Memory B cell (primary cell): ENCODE measurements at regions not wholly inside any gene's neighbourhood (a gene's known extent, or its start where the extent isn't known, plus 50 kb on each side); places are given as distances from the start of the nearest gene placed in this dataset.

Source experiments
- ATAC-seq: fragments of 150-1000 bp; cut with Tn5 transposase; 2 replicates; pipeline ENCODE4 v1.10.0; 2021; ENCODE audit warnings: low read depth, mild to moderate bottlenecking, moderate library complexity
- DNase-seq, 2 donors: peaks; one replicate each; pipeline ENCODE4 v3.0.0; 2022; ENCODE audit warnings: low spot score in 2 of 2
- H3K27ac Mint-ChIP-seq: one replicate; pipeline ENCODE4 v1.8.0; 2022; ENCODE audit warnings: mild to moderate bottlenecking, moderate library complexity, mixed read lengths
- H3K27me3 Mint-ChIP-seq: one replicate; pipeline ENCODE4 v1.8.0; 2022; ENCODE audit warnings: mixed read lengths
- H3K36me3 Mint-ChIP-seq: one replicate; pipeline ENCODE4 v1.8.0; 2022; ENCODE audit warnings: mild to moderate bottlenecking, mixed read lengths
- H3K4me1 Mint-ChIP-seq: one replicate; pipeline ENCODE4 v1.8.0; 2022; ENCODE audit warnings: mixed read lengths
- H3K4me3 Mint-ChIP-seq: one replicate; pipeline ENCODE4 v1.8.0; 2022; ENCODE audit warnings: mild to moderate bottlenecking, moderate library complexity, mixed read lengths
- H3K9me3 Mint-ChIP-seq: one replicate; pipeline ENCODE4 v1.8.0; 2022; ENCODE audit warnings: mixed read lengths

DNA sequence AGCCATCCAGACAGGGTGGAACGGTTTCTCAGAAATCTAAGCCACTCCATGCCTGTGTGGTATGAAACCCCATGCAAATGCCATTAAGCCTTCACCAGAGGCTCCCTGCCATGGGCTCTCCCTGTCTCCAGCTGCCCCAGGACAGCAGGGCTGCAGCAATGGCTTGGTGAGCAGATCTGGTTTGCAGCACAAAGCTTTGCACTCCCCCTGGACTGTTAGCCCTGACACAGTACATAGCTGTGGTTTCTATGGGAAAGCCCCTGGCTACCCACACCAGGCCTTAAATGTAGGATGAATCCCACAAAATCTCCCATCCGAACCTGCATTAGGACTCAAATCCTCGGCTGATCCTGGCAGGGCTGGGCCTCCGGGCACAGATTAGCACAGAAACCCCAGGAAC is 291.6 kb downstream of the TNS1 start:
- H3K4me1 Mint-ChIP-seq, result peaks cover 2% of the 10 kb centered on the region
- DNase-seq (no peak), ATAC-seq (no peak)
- H3K27me3 Mint-ChIP-seq, result peaks cover 7% of the 10 kb centered on the region
- H3K27ac Mint-ChIP-seq, result no peak overlapping the region
- no peaks in the 10 kb centered on the region for H3K9me3 Mint-ChIP-seq
- no peaks in the 10 kb centered on the region for H3K36me3 Mint-ChIP-seq
- H3K4me3 Mint-ChIP-seq, result no peak overlapping the region

DNA sequence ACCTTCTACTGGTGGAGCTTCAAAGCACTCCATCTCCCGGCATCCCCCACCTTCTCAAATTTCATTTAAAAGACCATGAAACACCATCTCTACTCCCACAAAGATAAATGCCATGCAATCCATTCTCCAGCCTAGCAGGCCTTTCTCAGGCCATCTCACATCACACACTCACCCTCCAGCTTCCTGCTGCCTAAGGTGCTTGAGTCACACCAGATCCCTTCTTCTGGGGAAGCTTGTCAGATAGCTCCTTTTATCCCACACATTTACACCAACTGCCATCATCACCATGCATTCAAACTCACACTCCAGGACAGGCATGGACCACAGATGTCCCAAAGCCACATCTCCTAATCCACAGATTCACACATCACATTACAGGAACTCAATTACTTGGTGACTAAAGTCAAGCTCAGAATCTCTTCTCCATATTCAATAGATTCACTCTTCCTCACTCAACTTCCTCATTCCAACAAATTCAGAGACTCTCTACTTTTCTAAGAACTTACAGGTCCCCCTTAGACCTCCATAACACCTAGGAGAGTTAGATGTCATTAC is 292.5 kb downstream of the TNS1 start:
- H3K36me3 Mint-ChIP-seq, result no peaks in the 10 kb centered on the region
- H3K27ac Mint-ChIP-seq, result no peak overlapping the region
- H3K4me3 Mint-ChIP-seq, result no peak overlapping the region
- DNase-seq, result no peak
- peaks cover 6% of the 10 kb centered on the region for H3K27me3 Mint-ChIP-seq
- ATAC-seq, result no peak
- no peaks in the 10 kb centered on the region for H3K9me3 Mint-ChIP-seq
- H3K4me1 Mint-ChIP-seq, result peaks cover 2% of the 10 kb centered on the region

DNA sequence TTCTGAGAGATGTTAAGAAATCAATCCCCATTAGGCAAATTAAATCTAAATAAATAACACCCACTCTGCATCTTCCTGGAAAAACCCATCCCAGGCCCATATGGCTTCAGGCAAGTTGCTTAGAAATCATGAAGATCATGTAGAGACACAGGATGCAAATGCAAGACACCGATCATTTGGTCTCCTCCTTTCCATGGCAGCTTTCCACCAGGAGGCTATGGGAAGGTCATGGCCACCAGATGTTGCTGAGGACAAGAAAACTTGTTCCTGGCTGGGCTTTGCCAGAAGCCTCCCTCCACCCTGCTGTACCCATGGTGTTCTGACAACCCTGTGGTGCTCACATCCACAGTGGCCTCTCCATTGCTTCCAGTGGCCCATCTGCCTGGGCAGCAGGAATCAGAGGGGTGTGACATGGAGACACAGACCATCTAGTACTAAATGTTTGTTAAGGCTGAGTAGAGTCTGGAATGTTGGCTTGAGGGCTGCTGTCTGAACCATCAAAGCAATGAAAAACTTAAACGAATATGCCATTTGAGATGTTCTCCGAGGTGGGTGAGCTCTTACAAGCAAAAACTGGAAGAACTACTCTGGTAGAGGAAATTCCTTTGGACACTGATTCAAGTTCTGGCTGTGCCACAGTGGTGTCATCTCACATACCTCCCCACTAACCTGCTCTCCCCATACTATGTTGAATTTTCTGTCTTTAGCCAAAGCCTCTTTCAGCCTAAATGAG is 293.2 kb downstream of the TNS1 start:
- peaks cover 6% of the 10 kb centered on the region for H3K27me3 Mint-ChIP-seq
- DNase-seq (no peak), ATAC-seq (no peak)
- no peak overlapping the region for H3K4me3 Mint-ChIP-seq
- H3K9me3 Mint-ChIP-seq, result no peaks in the 10 kb centered on the region
- H3K36me3 Mint-ChIP-seq, result no peaks in the 10 kb centered on the region
- H3K4me1 Mint-ChIP-seq, result peaks cover 2% of the 10 kb centered on the region
- H3K27ac Mint-ChIP-seq, result no peak overlapping the region

DNA sequence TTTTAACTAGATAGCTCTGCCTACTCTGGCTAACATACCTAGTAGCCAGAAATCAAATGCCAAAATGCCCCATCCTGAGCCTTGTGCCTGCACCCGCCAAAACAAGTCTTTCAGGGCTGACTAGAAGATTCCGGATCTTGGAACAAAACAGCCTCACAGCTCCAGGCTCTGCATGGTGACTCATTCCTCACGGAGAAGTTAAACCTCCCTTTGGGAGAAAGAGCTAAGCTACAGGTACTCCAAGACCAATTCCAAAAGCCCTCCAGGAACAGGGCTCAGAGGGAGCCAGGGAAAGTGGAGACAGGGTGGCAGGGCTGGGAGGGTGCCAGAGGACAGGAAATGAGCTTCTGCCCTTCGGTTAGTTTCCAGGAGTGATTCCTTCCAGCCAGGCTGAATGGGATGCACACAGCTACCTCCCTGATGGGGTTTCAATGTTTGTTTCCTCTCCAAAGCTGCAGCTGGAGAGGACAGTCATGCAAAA is 295.6 kb downstream of the TNS1 start:
- Mint-ChIP-seq H3K4me1 (no peaks in the 10 kb centered on the region), H3K4me3 (no peak overlapping the region), H3K27me3 (peaks cover 6% of the 10 kb centered on the region), H3K9me3 (no peaks in the 10 kb centered on the region), H3K27ac (no peak overlapping the region), H3K36me3 (no peaks in the 10 kb centered on the region)
- ATAC-seq (no peak), DNase-seq (no peak)

DNA sequence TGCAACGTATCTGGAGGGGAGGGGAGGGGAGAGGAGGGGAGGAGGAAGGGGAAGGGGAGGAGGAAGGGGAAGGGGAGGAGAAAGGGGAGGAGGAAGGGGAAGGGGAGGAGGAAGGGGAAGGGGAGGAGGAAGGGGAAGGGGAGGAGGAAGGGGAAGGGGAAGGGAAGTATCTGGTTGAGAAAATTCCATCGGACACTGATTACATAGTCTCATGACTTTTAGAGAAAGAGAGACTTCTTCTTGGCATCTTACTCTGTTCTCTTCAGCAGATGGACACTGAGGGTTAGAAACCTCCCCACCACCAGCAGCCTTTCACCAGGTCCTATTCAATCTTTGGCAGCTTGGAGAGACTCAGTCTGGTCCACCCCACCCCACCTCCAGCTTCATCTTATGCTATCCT is 296.3 kb downstream of the TNS1 start:
- ATAC-seq (no peak), DNase-seq (no peak)
- Mint-ChIP-seq H3K4me1 (no peaks in the 10 kb centered on the region), H3K9me3 (no peaks in the 10 kb centered on the region), H3K36me3 (no peaks in the 10 kb centered on the region), H3K4me3 (no peak overlapping the region), H3K27me3 (peaks cover 6% of the 10 kb centered on the region), H3K27ac (no peak overlapping the region)

DNA sequence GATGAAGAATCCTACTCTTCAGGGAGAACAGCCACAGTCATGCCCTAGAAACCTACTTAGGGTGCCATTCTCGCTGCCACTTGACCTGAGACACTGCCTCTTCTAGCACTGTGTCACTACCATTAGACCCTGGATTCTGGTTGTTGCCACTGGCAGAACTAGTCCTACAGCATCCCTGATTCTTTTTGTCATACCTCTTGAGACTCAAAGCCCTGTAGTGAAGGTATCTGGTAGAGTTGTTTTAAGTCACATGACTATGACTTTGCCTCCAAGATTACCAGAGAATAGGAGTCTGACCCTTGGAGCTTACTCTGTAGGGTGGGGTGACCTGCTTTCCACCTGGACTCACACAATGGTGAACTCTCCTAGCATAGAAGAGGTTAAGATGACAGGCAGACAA is 296.7 kb downstream of the TNS1 start:
- Mint-ChIP-seq H3K4me3 (no peak overlapping the region), H3K4me1 (no peaks in the 10 kb centered on the region), H3K9me3 (no peaks in the 10 kb centered on the region), H3K27ac (no peak overlapping the region), H3K36me3 (no peaks in the 10 kb centered on the region), H3K27me3 (peaks cover 6% of the 10 kb centered on the region)
- DNase-seq, result no peak
- ATAC-seq, result no peak

DNA sequence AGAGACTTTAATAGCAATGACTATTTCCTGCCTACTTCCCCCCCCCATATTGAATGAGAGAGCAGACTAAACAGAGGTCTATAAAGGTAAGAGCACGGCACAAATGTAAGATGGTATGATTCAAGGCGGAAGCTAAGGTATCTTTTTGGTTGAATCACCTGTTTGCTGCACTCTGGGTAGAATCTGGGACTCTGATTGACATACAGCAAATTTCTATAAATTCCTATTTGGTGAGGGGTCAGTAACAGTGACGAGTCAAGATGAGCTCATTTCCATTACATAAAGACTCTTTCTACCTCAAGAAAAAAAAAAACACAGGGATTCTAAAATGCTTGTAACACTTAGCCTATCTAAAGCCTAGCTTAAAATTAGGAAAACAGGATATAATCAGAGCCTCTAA is 297.3 kb downstream of the TNS1 start:
- Mint-ChIP-seq H3K4me3 (no peak overlapping the region), H3K9me3 (no peaks in the 10 kb centered on the region), H3K27me3 (peaks cover 5% of the 10 kb centered on the region), H3K4me1 (no peaks in the 10 kb centered on the region), H3K27ac (no peak overlapping the region), H3K36me3 (no peaks in the 10 kb centered on the region)
- ATAC-seq, result no peak
- no peak for DNase-seq

DNA sequence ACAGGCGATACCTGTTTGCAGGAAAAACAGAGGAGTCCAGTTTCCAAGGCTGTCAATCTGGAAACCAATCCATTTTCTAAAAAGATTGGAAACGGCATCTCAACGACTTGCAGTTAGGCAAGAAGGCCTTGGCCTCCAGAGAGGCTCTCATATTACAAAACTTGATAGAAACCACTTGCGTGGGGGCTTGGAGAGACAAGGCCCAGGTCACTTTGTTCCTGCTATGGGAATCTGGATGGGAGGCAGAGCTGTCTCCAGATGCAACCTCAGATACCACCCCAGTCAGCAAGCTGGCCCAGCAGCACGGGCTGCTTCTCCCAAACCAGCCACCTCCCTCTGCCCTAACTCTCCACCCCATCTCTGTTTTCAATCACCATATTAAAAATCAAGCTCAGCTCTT is 298.8 kb downstream of the TNS1 start:
- no peak overlapping the region for H3K4me3 Mint-ChIP-seq
- no peaks in the 10 kb centered on the region for H3K36me3 Mint-ChIP-seq
- no peaks in the 10 kb centered on the region for H3K9me3 Mint-ChIP-seq
- no peak overlapping the region for H3K27ac Mint-ChIP-seq
- ATAC-seq (no peak), DNase-seq (no peak)
- peaks cover 4% of the 10 kb centered on the region for H3K27me3 Mint-ChIP-seq
- no peaks in the 10 kb centered on the region for H3K4me1 Mint-ChIP-seq

DNA sequence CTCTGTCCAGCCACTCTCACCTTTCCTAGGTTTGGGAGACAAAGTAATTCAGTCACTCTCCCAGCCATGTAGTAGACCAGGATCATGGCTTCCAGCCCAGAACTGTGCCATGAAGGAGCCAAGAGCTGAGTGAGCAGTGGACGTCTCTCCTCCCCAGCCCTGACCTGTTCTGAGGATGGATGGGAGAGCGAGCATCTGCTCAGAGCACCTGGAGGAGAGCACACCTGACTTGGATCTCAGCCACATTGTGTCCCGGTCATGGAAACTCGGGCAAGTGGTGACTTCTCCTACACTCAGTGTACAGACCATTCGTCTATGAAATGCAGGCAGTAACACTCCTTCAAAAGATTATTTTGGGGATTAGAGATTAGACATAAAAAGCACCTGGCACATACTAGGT is 299.7 kb downstream of the TNS1 start:
- H3K4me3 Mint-ChIP-seq, result no peak overlapping the region

DNA sequence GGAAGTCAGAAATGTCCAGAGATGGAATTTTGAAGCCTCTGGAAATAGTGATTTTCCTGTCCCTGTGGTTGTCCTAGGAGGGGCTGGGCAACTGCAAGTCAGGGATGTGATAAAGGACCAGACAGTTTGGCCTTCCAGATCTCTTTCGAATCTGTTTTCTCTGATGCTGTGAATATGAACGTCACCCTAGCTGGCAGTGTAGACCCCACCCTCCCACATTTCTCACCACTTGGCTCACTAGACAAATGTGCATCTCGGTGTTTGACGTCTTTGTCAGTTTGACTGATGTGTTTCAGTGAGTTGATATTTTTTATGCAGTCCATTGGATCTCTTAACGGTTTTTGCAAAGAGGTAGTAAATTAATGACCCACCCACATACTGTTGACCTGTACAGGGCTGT is 301.2 kb downstream of the TNS1 start:
- no peak for DNase-seq
- Mint-ChIP-seq H3K27me3 (peaks cover 4% of the 10 kb centered on the region), H3K27ac (no peak overlapping the region), H3K4me1 (no peaks in the 10 kb centered on the region), H3K36me3 (peaks cover 2% of the 10 kb centered on the region), H3K4me3 (no peak overlapping the region), H3K9me3 (no peaks in the 10 kb centered on the region)
- ATAC-seq, result no peak

More for the DNA sequence above, 299.7 kb downstream of the TNS1 start:
- DNase-seq, result no peak
- H3K27me3 Mint-ChIP-seq, result peaks cover 4% of the 10 kb centered on the region
- H3K9me3 Mint-ChIP-seq, result no peaks in the 10 kb centered on the region
- no peaks in the 10 kb centered on the region for H3K36me3 Mint-ChIP-seq
- H3K4me1 Mint-ChIP-seq, result no peaks in the 10 kb centered on the region
- no peak overlapping the region for H3K27ac Mint-ChIP-seq
- ATAC-seq, result no peak

DNA sequence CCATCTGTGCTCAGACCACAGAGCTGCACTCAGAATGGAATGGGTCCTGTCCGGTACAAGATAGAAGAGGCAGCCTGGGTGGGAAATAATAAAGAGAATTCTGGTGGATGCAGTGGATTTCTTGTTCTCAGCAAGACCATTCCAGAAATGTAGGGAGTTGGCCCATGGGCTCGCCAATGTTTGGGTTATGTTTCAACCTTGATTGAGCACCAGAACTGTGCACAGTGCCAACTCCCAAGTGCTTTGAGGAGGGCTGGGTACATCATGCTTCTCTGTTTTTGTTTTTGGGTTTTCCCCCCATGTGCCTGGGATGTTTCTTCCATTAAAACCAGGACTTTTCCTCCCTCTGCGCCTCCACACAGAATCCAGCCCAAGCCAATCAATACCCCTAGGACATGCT is 304.1 kb downstream of the TNS1 start:
- ATAC-seq (no peak), DNase-seq (no peak)
- Mint-ChIP-seq H3K4me3 (no peak overlapping the region), H3K4me1 (no peaks in the 10 kb centered on the region), H3K27ac (no peak overlapping the region), H3K9me3 (no peaks in the 10 kb centered on the region), H3K36me3 (peaks cover 2% of the 10 kb centered on the region), H3K27me3 (no peaks in the 10 kb centered on the region)

DNA sequence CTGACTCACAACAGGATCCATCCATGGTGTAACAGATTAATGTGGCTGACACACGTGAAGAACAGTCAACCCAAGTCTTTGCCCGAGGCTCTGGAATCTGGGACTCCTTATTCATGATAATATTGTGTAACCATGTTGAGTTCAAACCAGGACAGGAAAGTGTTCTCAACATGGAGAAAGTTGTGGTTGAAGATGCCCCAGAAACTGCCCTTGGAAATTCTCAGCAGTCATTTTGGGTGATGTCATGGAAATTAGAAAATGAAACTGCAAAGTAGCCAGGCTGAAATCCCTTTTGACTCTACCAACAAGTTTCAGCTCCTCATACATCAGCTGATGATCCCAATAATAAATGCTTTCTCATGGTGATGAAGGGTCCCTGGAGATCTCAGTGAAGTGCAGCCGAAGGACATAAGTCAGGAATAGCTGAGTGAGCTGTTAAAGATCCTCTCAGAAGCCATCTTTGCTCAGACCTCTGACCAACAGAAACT is 307.7 kb downstream of the TNS1 start:
- Mint-ChIP-seq H3K9me3 (no peaks in the 10 kb centered on the region), H3K36me3 (peaks cover 2% of the 10 kb centered on the region), H3K27me3 (peaks cover 3% of the 10 kb centered on the region), H3K4me3 (no peak overlapping the region), H3K27ac (no peak overlapping the region), H3K4me1 (no peaks in the 10 kb centered on the region)
- DNase-seq, result no peak
- ATAC-seq, result no peak

DNA sequence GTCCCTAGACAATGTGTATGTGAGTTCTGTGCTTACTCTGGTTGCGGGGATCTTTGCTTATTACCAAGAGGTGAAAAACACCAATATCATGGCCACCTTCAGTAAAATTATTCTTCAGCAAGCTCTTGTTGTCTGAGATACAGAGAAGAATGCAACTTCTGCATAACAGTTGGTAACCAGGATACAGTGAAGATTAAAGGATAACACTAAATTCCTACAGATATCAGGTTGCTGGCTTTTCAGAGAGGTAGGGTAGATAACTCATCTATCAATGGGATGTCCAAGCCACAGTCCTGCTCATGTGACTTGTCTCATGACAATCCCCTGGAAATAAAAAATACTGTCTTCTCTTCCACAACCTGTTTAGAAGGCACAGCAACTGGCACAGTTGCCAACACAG is 308.5 kb downstream of the TNS1 start:
- DNase-seq, result no peak
- Mint-ChIP-seq H3K27me3 (peaks cover 3% of the 10 kb centered on the region), H3K27ac (no peak overlapping the region), H3K36me3 (peaks cover 2% of the 10 kb centered on the region), H3K4me3 (no peak overlapping the region), H3K9me3 (no peaks in the 10 kb centered on the region), H3K4me1 (no peaks in the 10 kb centered on the region)
- no peak for ATAC-seq

DNA sequence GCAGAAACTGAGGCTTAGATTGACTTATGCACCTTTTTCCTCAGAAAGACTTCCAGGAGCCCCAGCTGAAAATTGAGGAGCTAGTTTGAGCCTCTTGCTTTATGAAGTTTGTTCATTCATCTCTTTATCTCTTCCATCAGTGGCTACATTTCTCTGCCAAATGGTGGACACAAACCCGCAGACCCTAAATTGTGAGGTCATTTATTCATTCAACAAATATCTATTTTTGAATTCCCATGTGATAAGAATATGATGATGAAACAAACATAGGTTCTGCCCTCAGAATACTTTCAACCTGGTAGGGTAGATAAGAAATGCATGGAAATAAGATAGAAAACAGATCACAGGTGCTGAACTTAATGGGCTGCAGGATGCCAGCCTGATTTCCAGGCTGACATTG is 309.4 kb downstream of the TNS1 start:
- Mint-ChIP-seq H3K36me3 (peaks cover 2% of the 10 kb centered on the region), H3K27me3 (peaks cover 3% of the 10 kb centered on the region), H3K9me3 (no peaks in the 10 kb centered on the region), H3K27ac (no peak overlapping the region), H3K4me1 (no peaks in the 10 kb centered on the region), H3K4me3 (no peak overlapping the region)
- DNase-seq (no peak), ATAC-seq (no peak)
